Sigmoid colon (tissue), 4 donors: ENCODE measurements at regions not wholly inside any gene's neighbourhood (a gene's known extent, or its start where the extent isn't known, plus 50 kb on each side); places are given as distances from the start of the nearest gene placed in this dataset.

Source experiments
- CTCF ChIP-seq, 4 experiments: fragments of 450-650 bp in 3 of 4; fragments of 200-600 bp in 1 of 4; IDR thresholded peaks; one replicate each; pipeline ENCODE4 v1.5.1; 2016 to 2019; ENCODE audit warnings: antibody characterized with exemption in 4 of 4, mild to moderate bottlenecking in 3 of 4, moderate library complexity in 2 of 4
- POLR2A ChIP-seq, 2 donors: fragments of 450-650 bp; IDR thresholded peaks; one replicate each; pipeline ENCODE4 v1.6.1; 2016; ENCODE audit warnings: antibody characterized with exemption in 2 of 2, mild to moderate bottlenecking in 2 of 2, moderate library complexity in 2 of 2
- POLR2AphosphoS5 ChIP-seq, 4 donors: sonication (generic); formaldehyde crosslinking; IDR thresholded peaks; one replicate each; pipeline ENCODE4 v1.6.1; 2017; ENCODE audit warnings: antibody characterized with exemption in 4 of 4

GRCh38 chr9:75299324-75299723 is 211.0 kb downstream of the OSTF1 start:
- no peak for TF ChIP-seq POLR2A (IDR thresholded peaks at IDR 0.05)
- no peak for TF ChIP-seq POLR2AphosphoS5 (IDR thresholded peaks at IDR 0.05)
- no peak for TF ChIP-seq CTCF (IDR thresholded peaks at IDR 0.05)
